HG02798 (cell line): ENCODE measurements at regions not wholly inside any gene's neighbourhood (a gene's known extent, or its start where the extent isn't known, plus 50 kb on each side); places are given as distances from the start of the nearest gene placed in this dataset.
"Not testable (repeated sequence)": the region's sequence is repeated elsewhere in the genome, so short reads cannot be mapped to it uniquely, and the experiment has no call there.

Source experiments
- ATAC-seq: cut with Tn5 transposase; IDR thresholded peaks from one replicate; pipeline ENCODE4 v1.9.1; 2021; ENCODE audit warnings: mild to moderate bottlenecking; ENCODE audit not compliant: unreplicated experiment, poor library complexity

- no peak for ATAC-seq
Observed at GRCh38 chr6:95660544-95660943, 83.2 kb downstream of the MANEA start.

DNA sequence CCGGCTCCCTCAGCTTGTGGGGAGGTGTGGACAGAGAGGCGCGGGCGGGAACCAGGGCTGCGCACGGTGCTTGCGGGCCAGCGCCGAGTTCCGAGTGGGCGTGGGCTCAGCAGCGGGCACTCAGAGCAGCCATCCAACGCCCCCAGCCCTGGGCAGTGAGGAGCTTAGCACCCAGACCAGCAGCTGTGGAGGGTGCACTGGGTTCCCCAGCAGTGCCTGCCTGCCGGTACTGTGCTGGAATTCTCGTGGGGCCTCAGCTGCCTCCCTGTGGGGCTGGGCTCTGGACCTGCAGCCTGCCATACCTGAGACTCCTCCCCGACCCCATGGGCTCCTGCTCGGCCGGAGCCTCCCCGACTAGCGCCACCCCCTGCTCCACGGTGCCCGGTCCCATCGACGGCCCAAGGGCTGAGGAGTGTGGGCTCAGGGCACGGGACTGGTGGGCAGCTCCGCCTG is 92.7 kb downstream of the MANEA start:
- no peak for ATAC-seq

- ATAC-seq: no peak
Observed at GRCh38 chr6:95676011-95676628, 98.8 kb downstream of the MANEA start.

DNA sequence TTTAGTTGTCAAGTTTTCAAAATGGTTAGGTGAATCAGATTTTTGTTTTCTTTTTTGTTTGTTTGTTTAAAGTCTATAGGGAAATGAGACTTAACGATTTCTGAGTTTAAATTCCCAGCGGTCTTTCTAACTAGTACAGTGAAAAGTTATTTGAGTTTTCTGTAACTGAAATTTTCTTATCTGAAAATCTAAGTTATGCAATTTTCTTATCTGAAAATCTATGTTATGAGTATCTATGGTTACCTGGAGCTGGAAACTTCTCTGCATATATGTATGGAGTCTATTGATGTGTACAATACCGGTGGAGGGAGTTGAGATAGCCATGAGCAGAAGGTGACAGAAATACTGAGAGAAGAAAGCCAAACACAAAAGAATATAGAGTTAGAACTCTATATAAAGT is 102.6 kb downstream of the MANEA start:
- no peak for ATAC-seq

DNA sequence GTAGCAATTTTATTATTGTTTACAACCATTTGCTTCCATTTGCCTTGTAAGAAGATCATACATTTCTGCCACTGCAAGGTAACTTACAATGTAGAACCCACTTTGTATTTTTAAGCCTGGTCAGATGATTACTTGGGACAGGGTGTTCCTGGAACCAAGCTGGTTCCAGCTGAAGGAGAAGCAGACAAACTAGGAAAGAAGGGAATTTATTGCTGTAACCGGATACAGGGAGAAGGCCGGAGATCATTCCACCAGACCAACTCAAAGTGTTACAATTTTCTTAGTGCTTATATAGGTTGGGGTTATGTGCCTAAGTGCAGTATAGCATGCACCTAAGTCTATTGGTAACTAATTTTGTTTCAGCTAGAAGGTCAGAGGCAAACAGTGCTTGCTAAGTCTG is 104.4 kb downstream of the MANEA start:
- no peak for ATAC-seq

DNA sequence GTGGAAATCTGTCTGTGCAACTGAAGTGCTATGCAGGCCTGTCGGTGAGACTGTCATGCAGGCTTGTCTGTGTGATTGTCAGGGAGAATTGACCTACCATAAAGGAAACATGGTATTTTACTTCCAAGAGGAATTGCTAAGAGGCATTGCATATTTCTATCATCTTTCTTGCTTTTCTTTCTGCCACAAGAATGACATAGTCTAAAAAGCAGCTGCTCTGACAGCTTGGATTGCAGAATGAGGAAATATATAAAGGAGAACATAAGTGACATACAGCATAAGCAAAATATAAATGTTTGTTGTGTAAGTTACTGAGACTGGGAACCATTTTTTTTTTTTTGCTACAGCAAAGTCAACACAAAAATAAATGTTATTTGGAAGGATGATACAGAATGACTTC is 105.1 kb downstream of the MANEA start:
- ATAC-seq: no peak

DNA sequence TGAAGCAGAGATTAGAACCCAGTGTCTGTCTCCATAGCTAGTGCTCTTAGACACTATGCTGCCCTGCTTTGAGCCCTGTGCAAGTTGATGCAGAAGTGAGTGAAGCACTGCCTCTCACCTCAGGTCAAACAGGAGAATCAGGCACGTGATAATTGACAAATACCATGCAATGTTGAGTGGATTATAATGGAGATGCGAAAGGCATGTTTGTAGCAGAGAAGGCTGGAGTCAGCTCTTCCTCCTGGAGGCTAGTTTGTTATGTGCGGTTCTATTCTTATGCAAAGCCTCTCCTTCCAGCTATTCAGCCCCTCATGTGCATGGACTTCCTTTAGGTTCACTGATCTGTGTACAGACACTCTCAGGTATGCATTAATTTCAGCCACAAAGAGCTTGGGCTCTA is 108.5 kb downstream of the MANEA start:
- no peak for ATAC-seq

- no peak for ATAC-seq
Observed at GRCh38 chr6:95686272-95686671, 108.9 kb downstream of the MANEA start.

- ATAC-seq: no peak
Observed at GRCh38 chr6:95686895-95687294, 109.6 kb downstream of the MANEA start.

DNA sequence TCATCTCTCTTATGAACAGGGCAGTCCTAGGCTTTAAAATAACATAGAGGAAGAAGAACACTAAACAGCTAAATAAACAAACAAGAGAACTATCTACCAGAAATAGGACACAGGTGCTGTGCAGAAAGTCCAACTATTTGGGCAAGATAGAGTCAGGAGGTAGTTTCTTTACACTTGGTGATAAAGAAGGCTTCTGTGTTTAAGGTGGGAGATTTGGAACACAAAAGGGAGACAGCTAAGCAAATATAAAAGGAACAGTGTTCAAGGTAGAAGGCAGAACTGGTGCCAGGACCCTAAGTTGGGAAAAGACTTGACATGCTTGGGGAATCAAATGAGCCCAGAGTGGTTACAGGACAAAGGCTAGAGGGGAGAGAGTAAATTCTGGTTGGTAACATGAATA is 110.5 kb downstream of the MANEA start:
- peak; percentile 35 for ATAC-seq

- ATAC-seq: peak; percentile 71
Observed at GRCh38 chr6:95690328-95690727, 113.0 kb downstream of the MANEA start.

- ATAC-seq: no peak
Observed at GRCh38 chr6:95693108-95693507, 115.8 kb downstream of the MANEA start.

- ATAC-seq: no peak
Observed at GRCh38 chr6:95698271-95698670, 120.9 kb downstream of the MANEA start.

DNA sequence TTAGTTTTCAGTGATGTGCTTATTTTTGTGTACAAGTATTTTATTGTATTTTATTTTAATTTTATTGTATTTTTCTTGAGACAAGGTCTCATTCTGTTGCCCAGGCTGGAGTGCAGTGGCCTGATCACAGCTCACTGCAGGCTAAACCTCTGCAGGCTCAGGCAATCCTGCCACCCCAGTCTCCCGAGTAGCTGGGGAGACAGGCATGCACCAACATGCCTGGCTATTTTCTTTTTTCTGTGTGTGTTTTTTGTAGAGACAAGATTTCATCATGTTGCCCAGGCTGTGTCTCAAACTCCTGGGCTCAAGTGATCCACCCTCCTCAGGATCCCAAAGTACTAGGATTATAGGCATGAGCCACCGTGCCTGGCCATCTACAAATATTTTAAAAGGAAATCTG is 146.3 kb downstream of the MANEA start:
- no peak for ATAC-seq

DNA sequence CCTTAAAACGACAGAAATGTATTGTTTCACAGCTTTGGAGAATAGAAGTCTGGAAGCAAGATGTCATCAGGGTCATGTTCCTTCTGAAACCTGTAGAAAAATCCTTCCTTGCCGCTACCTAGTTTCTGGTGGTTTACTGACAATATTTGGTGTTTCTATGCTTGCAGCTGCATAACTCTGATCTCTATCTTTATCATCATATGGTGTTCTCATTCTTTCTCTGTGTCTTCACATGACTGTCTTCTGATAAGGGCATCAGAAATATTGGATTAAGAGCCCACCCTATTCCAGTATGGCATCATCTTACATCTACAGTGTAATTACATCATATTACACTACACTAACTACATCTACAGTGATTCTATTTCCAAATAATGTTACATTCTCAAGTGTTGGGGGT is 148.0 kb downstream of the MANEA start:
- ATAC-seq: no peak

GRCh38 chr6:95740157-95740556 is 162.8 kb downstream of the MANEA start:
- ATAC-seq: no peak

DNA sequence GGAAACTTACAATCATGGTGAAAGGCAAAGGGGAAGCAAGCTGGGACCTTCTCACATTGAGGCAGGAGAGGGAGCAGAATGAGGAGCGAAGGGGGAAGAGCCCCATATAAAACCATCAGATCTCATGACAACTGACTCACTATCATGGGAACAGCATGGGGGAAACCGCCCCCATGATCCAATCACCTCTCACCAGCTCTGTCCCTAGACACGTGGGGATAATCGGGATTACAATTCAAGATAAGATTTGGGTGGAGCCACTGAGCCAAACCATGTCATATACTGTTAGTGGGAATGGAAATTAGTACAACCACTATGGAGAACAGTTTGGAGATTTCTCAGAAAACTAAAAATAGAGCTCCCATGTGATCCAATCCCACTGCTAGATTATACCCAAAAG is 163.7 kb downstream of the MANEA start:
- ATAC-seq: no peak

DNA sequence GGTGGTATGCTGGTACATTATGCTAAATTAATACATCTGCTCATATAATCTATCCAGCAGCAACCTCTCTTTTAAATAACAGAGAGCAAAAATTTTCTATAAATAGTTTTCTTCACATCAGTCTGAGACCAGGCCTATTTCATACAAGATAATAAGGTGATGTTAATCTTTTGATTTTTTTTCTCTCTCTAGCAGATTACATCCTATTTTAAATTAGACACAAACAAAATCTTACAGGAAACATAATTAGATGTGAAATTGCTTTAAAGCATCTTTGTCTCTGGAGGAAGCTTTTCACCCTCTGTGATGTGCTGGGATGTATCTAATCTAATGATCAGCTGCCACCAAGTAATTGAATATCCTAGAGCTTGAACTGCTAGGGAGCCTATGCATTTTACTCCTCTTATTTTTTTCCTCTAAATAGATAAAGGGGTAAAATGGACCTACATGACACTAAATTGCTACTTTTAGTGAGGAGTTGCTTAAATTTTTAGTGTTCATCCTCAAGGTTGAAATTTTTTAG is 165.5 kb downstream of the MANEA start:
- ATAC-seq: no peak

DNA sequence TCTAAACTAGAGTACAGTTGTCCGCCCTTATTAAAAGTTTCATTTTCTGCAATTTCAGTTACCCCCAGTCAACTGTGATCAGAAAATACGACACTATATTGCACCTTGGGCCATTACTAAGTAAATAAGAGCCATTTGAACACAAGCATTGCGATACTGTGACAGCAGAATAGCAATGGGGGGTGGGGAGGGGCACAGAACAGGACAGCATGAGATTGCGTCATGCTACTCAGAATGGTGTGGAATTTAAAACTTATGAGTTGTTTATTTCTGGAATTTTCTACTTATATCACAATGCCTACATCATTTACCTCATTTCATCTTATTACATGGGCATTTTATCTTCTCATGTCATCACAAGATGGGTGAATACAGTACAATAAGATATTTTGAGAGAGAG is 166.3 kb downstream of the MANEA start:
- no peak for ATAC-seq

GRCh38 chr6:95758236-95759069 is 181.1 kb downstream of the MANEA start:
- not testable (repeated sequence) for ATAC-seq

DNA sequence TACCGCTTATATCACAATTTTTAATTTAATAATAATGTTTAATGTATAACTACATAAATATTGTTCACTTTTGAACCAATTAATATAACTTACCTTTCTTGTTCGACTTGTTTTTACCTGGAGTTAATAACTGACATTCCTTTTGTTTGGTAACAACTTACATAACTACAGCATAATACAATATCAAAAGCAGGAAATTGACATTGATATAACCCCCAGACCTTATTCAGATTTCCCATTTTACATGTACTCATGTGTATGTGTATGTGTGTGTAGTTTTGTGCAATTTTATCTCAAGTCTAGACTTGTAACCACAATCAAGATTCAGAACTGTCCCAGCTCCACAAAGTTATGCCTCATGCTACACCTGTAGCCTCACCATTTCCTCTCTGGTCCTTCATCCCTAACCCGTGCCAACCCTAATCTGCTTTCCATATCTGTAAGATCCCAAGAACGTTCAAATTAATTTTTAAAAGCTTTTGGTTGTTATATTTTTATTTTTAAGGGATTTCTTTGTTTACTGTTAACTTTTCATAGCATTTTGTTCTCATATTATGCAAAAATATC is 190.6 kb downstream of the MANEA start:
- no peak for ATAC-seq
